DMS53 treated with DMSO at 0.1 percent for 48 hours (cell line): ENCODE measurements at regions not wholly inside any gene's neighbourhood (a gene's known extent, or its start where the extent isn't known, plus 50 kb on each side); places are given as distances from the start of the nearest gene placed in this dataset.

Experiments
- DNase-seq: peaks from one replicate; lab custom pipeline; 2025; ENCODE audit not compliant: unreplicated experiment; lab: John Stamatoyannopoulos, UW

DNA sequence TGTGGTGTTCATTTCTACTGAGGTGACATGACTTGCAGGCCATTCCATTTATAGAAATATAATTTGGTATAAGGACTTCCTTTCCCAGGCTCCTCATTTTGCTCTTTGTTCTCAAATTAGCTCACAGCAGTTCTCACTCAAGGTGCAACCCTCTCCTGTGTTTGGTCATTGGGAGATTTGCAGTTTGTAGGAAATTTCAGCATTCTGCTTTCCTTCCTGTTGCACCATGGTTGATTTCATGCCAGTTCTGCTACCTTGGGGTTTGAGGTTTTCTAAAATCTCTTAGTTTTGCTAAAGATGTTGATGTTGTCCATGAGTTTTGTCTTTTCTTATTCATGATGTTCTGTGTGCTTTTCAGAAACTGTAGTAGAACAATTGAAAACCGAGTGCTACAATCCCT, 65.7 kb upstream of the PROK2 start:
- DNase-seq, result no peak

DNA sequence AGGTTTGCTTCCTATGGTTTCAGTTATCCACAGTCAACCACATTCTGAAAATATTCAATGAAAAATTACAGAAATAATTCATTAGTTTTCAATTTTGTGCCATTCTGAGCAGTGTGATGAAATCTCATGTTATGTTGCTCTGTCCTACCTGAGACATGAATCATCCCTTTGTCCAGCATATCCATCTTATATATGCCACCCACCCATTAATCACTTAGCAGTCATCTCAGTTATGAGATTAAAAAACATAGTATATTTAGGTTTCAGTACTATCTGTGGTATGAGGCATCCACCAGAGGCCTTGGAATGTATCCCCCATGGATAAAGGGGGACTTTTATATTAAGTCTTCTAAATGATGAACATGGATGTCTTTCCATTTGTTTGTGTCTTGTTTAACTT, 64.7 kb upstream of the PROK2 start:
- no peak for DNase-seq

DNA sequence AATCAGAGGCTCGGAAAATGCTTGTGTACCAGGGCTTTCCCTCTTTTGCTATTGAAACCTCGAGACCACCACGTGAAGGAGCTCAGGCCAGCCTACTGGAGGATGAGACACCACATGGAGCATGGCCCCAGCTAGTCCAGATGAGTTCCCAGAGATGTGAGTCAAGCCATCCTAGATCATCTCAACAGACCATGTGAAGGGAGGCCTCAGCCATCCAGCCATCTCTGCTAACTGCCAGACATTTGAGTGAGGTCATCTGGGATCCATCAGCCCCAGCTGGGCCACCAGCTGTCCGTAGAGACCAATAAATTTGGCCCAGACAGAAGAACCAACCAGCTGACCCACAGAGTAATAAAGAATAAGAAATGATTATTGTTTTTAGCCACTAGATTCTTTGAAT, 62.8 kb upstream of the PROK2 start:
- DNase-seq, result no peak

DNA sequence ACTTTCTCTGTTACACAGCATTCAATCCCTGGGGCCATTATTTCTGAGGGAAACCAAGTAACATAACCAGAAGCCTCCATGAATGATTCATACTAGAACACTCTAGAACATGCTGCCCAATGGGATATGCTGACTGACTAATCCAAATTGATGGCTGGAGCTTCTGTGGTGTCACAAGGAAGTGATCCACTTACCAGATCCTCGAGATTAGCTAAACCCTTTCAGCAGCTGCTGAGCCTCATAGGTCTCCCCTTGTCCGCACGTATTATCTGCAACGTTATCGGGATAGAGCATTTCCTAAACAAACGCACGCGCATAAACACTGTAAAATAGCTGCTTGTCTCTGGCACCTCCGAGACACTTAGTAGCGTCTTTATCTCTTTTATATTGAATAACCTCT, 61.2 kb upstream of the PROK2 start:
- no peak for DNase-seq

DNA sequence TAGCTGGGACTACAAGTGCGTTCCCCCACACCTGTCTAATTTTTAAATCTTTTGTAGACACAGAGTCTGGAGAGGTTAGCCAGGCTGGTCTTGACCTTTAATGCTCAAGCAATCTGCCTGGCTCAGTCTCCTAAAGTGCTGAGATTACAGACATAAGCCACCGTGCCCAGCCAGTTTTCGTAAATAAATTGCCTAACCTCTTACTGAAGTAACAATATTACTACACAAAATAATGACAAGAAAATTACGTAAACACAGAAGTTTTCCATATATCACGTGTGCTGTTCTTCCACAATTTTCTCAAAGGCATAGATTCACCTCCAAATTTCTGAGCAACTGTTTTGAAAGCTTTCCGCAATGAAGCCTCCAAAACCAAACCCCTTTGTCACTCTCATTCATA, 58.1 kb upstream of the PROK2 start:
- DNase-seq, result no peak

DNA sequence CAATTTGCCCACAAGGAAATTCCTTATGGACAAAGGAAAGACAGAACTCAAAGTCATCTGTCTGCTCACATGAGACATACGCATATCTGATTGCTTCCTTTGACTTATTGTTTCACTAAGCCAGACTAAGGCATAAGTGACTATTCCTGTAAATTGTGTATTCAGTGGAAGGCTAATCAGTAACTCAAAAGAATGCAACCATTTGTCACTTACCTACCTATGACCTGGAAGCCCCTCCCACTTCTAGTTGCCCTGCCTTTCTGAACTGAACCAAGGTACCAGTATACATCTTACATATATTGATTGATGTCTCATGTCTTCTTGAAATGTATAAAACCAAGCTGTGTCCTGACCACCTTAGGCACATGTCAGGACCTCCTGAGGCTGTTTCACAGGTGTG, 53.5 kb upstream of the PROK2 start:
- no peak for DNase-seq
